Fibroblast of skin of abdomen (primary cell): ENCODE measurements at regions not wholly inside any gene's neighbourhood (a gene's known extent, or its start where the extent isn't known, plus 50 kb on each side); places are given as distances from the start of the nearest gene placed in this dataset.
A peak's percentile ranks its signal among the peaks of the same experiment; 100 is the strongest.

Source experiments
- DNase-seq: peaks from one replicate; pipeline ENCODE4 v3.0.0-alpha.2; 2013

DNA sequence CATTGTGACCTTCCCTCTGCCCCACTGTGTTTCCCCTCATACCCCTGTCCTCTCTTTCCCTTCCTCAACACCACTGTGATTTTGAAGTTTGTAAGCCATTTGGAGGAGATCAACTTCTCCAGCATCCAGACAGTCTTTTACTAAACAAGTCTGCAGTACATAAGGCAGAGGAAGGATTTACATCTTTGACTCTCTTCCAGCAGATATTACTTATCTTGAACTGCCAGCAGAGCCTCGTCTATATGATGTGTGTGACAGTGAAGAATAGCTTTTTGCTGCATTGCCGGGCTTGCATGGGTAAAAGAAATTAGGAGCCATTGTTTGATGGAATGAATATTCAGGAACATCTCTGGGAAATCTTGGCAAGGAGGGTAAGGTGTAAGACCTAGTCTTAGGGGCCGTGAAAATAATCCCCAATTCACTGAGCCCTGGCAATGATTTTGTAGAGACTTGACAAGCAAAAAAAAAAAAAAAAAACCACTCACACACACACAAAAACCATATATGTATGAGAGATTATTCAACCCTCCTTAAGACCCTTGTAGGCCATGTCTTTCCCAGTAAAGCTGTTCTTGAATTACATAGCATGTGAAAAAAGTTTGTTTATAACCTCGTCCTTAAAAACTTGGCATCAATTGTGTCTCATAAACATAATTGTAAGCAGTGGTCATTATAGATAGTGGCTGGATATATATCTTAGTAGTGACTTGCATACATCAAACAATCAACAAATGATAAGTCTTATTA is 903.9 kb downstream of the CDH11 start:
- DNase-seq, result no peak

DNA sequence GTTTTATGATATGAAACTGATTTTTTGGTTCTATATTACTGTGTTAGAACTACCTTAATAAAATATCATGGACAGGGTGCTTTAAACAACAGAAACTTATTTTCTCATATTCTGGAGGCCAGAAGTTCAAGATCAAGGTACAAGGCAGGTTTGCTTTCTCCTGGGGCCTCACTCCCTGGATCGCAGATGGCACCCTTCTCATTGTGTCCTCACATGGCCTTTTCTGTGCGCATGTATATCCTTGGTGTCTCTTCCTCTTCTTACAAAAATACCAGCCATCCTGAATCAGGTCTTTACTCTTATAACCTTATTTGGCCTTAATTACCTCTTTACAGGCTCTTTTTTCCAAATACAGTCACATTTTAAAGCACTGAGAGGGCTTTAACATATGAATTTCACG is 906.1 kb downstream of the CDH11 start:
- DNase-seq, result no peak

DNA sequence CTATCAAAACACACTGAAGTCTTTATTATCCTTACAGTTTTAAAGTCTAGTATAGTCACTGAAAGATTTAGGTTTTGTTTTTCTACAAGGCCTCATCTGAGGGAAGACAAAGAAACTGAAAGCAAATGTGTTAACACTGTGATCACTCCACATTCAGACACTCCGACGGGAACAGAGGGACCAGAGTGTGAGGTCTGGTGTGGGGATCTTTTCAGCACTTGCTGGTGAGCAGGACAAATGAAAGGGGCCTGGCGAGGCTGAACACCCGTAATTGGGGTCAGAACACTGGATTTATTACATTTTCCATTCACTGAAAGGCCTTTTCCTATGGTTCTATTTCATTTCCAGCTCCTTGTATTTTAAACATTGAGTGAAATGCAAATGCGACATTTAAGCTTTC is 910.5 kb downstream of the CDH11 start:
- DNase-seq, result peak; percentile 12

DNA sequence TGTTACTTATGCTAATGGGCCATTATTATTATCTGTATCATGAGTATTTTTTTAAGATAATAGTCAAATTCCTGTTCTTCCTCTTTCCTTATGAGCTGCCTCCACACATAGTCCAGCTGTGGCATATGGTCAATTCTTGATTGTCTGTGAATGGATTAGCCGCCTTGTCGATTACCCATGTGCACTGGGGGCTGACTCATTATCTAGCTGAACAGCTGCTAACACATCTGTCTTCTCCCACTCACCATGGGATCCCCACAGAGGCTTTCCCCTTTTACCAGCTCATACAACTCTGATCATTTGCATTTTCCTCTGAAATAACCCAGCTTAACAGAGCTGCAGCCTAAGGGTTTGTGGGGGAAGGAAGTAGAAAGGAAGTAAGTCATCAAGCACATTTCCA is 915.0 kb downstream of the CDH11 start:
- peak; percentile 41 for DNase-seq

DNA sequence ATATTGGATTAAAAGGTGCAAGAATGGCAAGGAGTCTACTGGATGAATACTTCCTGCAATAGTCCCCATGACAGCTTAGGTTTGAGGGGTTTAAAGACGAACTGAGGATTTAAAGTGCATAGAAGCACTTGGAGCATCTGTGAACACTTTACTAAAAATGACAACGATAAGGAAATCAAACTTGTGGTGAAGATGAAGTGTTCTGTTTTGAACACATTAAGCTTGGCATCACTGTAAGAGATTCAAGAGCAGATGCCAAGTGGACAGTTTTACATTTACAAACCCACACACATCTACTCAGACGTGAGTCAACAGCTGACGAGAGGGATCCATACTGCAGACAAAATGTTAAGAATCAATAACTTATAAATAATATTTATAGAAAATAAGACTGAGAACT is 918.7 kb downstream of the CDH11 start:
- no peak for DNase-seq

DNA sequence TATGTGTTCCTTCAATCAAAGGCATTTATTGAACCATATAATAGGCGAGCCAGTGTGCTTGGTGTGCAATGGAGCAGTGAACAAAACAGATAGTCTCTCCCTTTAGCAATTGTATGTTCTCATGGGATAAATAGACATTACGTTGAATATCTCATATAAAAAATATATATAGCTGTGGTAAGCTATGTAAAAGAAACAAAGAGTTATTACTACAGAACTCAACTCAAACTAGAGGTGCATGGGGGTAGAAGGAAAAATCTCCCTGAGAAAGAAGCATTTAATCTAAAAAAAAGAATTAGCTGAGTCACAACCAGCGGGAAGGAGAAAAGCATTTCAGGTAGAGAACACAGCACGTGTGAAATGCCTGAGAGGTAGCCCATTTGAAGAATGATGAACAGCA is 919.3 kb downstream of the CDH11 start:
- no peak for DNase-seq

DNA sequence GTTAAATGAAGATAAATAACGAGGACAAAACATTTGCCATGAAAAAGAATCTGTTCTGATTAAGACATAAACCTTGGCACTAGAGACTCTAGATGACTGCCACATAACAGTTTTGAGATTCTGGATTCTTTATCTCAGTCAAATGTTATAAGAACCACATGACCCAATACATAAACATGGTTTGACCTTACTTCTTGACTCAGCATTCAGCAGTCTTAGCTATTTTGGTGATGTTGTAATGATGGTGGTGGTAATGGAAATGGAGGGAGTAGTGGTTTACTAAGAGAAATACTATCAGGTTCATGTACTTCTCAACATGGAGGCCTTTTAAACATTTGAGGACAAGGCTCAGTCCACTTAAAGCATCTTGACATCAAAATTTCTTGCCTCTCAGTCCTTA is 925.4 kb downstream of the CDH11 start:
- peak; percentile 50 for DNase-seq

DNA sequence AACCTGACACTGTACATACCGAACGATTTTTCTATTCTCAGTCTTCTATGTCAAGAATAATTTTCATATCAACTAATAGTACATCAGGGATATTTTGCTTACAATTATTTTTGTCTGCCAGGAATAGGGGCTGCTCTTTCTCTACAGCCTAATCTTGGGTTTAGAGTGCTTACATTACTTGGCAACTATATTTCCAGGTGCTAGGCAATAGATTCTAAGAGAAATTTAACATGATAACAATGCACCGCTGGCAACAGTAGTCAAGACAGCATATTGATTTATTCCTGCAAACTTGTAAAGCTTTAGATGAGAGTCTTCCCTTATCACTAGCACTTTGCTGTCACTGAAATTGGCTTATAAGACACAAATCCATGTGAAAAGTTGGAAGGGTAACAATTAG is 935.9 kb downstream of the CDH11 start:
- DNase-seq, result no peak

DNA sequence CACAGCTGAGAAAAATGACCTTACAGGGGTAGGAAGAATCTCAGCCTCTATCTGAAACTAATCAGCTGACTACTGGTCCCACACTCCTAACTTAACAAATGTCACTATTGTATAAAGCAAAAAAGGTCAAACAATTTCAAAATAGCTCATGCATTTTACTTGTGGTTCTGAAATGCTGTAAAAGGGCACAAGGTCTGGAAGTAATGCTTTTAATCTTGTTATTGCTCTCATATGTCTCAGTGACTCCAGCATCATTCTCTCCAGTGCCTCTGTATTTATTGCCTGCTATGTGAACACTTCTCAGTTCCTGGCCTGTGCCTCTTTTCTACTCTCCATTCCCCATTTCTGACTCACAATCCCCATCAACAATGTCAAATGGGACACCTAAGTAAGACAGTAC is 937.7 kb downstream of the CDH11 start:
- DNase-seq, result peak; percentile 6

DNA sequence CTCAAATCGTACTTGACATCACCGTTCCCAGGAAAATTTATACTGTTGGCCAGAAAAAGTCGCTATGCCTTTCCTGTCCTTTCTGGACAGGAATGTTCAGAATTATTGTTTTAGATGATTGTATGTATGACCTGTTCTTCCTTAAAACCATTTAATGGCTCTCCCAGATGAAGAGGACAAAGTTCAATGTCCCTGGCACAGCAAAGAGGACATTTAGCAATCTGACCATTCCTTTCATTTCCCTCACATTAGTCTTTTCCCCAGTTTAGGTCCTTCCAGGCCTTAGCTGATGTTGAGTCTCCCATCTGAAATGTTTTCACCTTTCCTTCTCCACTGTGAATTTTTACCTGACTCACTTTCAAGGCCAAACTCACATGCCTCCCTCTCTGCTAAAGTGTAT is 938.9 kb downstream of the CDH11 start:
- DNase-seq, result no peak

DNA sequence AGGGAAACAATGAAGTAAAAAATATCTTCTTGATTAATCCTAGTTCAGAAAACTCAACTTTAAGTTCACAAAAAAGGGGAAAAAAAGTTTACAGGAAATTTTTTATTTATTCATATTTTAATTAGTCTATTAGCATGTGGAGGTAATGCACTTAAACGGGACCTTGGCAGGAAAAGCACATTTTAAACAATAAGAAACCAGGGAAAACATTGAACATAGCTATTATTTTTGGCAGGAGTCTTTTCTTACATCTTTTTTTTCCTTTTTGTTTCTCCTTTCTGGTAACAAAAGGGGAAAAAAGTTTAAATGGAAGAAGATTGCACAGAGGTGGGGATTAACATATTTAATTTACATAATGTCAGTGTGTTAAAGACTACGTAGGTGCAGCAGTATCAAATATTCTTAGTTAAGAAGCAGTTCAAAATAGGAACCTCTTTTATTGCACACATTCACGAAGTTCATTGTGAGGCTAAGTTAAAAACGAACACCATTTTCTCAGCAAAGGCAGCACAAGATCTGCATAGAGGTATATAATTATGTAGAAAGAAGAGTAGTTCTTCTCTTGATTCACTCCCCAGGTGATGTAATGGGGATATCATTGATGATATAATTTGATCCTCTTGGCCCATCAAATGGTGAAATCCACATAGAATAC is 940.5 kb downstream of the CDH11 start:
- DNase-seq, result no peak

DNA sequence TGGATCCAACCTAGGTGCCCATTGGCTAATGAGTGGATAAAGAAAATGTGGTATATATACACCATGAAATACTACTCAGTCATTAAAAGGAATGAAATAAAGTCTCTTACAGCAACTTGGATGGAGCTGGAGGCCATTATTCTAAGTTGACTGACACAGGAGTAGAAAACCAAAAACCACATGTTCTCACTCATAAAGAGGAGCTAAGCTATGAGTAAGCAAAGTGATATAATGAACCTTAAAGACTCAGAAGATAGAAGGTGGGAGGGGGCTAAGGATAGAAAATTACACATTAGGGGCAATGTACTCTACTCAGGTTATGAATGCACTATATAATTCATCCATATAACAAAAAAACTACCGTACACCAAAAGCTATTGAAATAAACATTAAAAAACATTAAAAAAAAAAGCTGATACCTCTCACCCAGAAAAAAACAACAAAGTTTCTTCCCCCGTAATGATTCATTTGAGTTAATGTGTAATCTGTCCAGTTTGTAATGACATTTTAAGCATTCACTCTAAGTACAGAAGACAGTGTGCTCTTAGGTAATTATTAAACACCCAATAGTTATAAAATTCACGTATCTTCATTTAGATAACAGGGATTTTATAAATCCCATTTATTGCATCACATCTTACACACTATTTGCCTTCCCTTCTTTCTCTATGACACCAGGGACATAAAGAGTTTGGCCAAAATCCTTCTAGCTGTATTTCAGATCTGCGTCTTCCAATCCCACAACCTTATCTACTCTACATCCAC is 941.5 kb downstream of the CDH11 start:
- DNase-seq, result no peak

DNA sequence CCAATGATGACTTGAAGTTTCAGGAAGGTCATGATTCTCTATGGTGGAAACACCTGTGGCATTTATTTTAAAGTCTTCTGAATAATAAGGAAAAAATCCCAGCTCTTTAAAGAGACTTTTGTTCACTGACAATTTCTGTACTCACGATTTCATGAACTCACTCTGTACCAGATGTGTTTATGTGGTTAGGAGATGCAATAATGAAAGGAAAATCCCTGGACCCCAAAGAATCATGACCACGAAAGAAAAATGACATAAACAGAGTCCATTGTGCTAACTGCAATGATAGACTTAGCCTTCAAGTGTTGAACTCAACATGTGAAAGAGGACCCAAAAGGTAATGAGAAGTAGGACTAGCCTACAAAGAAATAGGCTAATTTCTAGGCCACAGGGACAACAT is 947.5 kb downstream of the CDH11 start:
- peak; percentile 16 for DNase-seq

DNA sequence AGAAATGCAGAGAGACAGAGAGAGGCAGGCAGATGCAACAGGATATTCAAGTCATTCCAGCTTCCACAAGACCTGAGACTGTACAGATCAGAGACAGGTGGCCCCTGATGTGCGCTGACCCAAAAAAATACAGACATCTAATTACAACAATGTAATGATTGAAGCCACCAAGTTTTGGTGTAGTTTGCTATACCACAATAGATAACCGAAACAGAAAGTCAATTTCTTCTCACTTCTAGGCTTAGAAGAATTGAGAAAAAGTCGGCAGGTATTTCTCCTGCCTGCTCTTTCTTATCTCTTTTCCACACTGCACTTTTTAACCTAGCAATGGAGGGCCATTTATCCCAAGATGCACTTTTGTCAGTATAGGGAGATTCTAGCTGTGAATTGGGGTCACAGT is 949.2 kb downstream of the CDH11 start:
- no peak for DNase-seq

DNA sequence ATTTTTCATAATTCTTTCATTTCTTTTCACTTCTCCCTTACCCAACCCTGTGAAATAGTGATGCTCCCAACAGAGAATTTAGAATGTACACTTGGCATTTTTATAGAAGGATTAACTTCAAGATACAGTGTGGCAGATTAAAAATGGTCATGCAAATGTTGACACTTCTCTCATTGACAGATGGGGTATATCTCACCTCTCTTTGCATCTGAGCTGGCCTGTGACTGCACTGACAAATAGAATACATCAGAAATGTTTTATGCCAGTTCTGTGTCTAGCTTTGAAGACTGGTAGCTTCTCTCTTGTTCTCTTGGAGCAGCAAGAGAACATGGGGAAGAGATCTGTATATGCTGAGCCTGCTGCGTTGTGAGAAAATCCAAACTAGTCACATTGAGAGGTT is 949.6 kb downstream of the CDH11 start:
- no peak for DNase-seq

DNA sequence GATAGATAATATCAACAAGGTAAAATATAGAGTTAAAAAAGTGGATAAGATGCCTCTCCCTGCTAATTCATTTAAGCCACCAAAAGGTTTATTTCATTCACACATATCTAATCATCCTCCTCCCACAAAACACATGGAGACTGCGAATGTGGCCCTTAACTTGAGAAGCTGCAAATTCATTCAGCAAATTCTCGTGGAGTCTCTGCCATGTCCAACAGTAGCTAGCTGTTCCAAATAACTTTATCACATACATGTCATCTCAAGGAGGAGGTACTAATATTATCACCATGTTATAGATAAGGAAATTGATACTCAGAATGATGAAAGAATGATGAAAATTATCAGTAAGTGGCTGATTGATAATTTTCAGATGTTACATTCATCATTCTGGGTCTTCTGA is 950.2 kb downstream of the CDH11 start:
- DNase-seq, result no peak

DNA sequence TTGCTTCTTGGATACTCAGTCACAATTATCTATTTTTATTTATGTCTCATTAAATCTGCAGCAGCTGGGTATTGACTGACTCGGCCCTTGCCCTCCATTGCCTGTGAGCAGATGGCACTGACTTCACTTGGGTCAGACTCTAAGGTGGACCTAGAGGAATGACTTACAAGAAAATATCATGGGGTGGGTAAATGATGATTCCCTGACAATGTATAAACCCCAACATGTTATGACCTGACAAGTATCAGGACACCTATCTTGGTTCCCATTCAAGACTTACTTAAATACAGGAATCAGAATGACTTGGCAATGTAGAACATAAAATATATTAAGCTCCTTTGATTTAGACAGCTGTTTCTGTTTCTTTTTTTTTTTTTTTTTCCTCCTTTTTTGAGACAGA is 953.5 kb downstream of the CDH11 start:
- DNase-seq, result no peak

DNA sequence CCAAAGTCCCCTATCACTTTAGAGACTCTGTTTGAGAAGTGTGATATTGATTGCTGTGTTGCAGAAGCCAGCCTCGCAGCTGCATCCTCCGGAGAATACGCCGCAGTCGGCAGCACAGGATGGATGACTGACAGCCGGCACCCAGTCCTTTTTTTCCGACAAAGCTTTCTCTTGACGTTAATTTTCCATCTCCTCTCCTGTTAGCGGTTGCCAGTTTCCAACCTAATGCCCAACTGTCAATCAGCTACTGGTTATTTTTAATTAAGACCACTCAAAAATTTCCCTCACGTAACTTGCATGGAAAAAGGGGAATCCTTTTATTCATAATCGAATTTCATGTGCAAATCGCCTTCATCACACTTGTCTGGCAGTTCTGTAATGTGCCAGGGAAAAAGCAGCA is 953.9 kb downstream of the CDH11 start:
- DNase-seq, result no peak

DNA sequence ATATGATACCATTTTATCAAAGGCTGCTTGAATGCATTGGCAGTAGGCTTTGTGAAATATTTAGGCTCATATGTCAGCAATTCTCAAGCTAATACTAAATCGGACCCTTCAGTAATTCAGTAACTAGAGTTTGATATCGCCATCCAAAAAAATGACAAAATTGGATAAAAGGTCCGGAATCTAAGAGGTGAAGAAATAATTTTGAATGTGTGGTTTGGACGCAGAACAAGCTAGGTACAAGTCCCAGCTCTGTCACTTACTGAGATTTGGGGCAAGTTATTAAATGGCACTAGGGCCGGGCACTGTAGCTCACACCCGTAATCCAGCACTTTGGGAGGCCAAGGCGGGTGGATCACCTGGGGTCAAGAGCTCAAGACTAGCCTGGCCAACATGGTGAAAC is 956.5 kb downstream of the CDH11 start:
- no peak for DNase-seq

DNA sequence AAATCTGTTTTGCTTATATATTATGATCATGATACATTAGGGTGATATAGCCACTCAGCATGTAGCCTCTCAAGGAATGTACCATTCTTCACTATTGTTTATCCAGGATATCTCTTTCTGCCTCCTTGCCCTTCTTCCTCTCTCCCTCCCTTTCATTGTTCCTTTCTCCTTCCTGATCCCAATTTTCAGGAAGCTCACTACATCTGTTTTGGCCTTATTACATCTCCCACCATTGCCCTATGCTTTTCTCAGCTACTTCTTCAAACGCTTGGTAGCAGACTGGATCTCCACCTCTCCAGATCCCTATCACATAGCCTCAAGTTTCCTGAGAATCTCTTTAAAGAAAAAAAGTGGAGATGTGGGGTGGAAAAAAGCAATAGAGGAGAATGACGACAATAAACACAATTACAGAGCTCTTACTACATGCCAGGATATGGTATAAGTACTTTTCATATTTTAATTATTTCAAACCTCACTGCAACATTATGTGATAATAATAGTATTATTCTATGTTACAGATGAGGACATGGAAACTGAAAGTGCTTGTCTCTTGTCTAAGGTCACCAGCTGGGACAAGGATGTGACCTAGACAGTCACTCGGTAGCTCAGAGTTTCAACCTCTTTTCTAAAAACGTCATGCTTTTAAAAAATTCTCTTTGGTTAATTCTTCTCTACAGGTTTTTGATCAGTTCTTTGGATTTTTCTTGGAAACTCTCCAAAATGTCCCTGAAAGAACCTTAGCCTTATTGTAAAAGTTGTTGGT is 959.1 kb downstream of the CDH11 start:
- no peak for DNase-seq

DNA sequence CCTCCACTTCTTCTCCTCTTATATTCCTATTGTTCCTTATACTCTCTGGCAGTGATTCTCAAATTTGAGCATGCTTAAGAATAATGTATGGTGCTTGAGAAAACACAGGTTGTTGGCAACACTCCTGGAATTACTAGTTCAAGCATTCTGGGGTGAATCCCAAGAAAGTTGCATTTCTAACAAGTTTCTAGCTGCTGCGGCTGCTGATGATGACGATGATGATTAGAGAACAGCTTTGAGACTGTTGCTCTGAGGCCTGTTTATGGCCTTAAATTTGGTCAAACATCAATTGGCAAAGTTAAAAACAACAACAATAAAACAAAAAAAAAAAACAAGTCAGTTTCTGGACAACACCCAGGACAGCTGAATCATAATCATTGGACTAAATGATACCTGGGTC is 961.9 kb downstream of the CDH11 start:
- DNase-seq, result peak; percentile 62

DNA sequence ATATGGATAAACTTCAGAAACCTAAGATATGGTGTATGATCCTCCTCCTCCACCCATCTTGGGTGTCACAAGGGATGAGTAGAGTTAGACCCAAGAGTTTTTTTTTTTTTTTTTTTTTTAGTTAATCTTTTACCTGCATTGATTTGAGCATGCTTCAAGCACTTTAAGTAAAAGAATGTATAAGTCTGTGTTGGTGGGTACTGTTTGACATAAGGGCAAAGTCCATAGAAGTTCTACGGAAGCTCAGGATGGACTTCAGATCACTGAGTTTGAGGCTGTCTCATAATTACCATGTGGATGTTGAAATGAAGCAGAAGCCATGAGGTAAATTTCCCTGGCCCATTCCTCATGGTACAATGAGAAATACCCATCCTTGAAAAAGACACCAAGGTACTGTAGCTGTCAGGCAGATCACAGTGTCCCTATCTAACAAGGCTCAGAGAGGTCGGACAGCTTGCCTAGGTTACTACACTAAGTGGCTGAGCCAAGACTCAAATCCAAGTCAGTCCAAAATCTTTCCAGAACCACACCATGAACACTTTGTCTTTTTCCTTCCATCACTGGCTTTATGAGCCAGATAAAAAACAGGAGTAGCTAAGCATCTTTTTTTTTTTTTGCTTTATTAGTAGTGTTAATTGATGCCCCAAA is 962.8 kb downstream of the CDH11 start:
- no peak for DNase-seq

DNA sequence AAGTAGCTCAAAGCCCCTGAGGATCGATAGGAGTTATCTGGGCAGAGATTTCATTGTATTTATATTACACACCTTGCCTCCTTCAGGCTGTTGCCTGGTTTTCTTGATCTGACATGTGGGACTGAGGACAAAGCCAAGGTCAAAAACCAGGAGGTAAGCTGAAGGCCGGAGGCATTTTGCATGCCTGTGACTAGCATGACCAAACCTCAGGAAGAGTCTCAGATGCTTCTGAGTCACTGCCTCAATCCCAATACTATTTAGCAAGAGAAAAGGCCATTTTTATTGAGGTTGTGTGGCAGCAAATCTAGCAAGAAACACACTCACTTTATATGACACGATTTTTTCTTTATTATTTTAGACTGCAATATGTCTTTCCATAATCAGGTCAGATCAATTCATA is 968.1 kb downstream of the CDH11 start:
- DNase-seq, result peak; percentile 51
